Epithelial cell of proximal tubule (primary cell): ENCODE measurements at regions not wholly inside any gene's neighbourhood (a gene's known extent, or its start where the extent isn't known, plus 50 kb on each side); places are given as distances from the start of the nearest gene placed in this dataset.
"Not testable (repeated sequence)": the region's sequence is repeated elsewhere in the genome, so short reads cannot be mapped to it uniquely, and the experiment has no call there.

Source experiments
- DNase-seq: peaks from one replicate; pipeline ENCODE4 v3.0.0-alpha.2; 2011; ENCODE audit warnings: low read depth
- H3K4me3 ChIP-seq: 2 replicates; pipeline ENCODE4 v1.5.1; 2011; ENCODE audit warnings: low read depth, mild to moderate bottlenecking, low read length
- CTCF ChIP-seq: conservative IDR thresholded peaks from 2 replicates; pipeline ENCODE4 v1.5.1; 2012; ENCODE audit warnings: low read depth, mild to moderate bottlenecking, low read length

GRCh38 chr13:22961835-22962537, 218.8 kb upstream of the SGCG start:
- no peak overlapping the region for H3K4me3 ChIP-seq
- no peak for TF ChIP-seq CTCF
- DNase-seq: no peak

GRCh38 chr13:22963384-22964053, 217.3 kb upstream of the SGCG start:
- DNase-seq: not testable (repeated sequence)

GRCh38 chr13:22964245-22964966, 216.4 kb upstream of the SGCG start:
- TF ChIP-seq CTCF: no peak
- DNase-seq: no peak
- H3K4me3 ChIP-seq: no peak overlapping the region

More at GRCh38 chr13:22963384-22964053, 217.3 kb upstream of the SGCG start:
- H3K4me3 ChIP-seq: not testable (repeated sequence)

GRCh38 chr13:22965011-22965857, 215.5 kb upstream of the SGCG start:
- DNase-seq: not testable (repeated sequence)

GRCh38 chr13:22965858-22966239, 214.9 kb upstream of the SGCG start:
- not testable (repeated sequence) for H3K4me3 ChIP-seq, DNase-seq

More at GRCh38 chr13:22965011-22965857, 215.5 kb upstream of the SGCG start:
- not testable (repeated sequence) for H3K4me3 ChIP-seq

GRCh38 chr13:22966753-22967152, 214.0 kb upstream of the SGCG start:
- not testable (repeated sequence) for H3K4me3 ChIP-seq, DNase-seq

GRCh38 chr13:22967669-22968068, 213.1 kb upstream of the SGCG start:
- DNase-seq: no peak
- H3K4me3 ChIP-seq: no peak overlapping the region
- TF ChIP-seq CTCF: no peak

GRCh38 chr13:22979952-22980351, 200.8 kb upstream of the SGCG start:
- no peak for DNase-seq
- TF ChIP-seq CTCF: no peak

More at GRCh38 chr13:22979952-22980351, 200.8 kb upstream of the SGCG start:
- H3K4me3 ChIP-seq: no peak overlapping the region
